A549 (cell line): ENCODE measurements at regions not wholly inside any gene's neighbourhood (a gene's known extent, or its start where the extent isn't known, plus 50 kb on each side); places are given as distances from the start of the nearest gene placed in this dataset.

Source experiments
- ATAC-seq, 2 experiments: fragments of 200-7000 bp in 1 of 2; fragments of >200 bp in 1 of 2; cut with Nextera tagmentation in 1 of 2; cut with Tn5 transposase in 1 of 2; 3 replicates each; pipeline versions ENCODE4 v1.8.0 to v1.9.1; 2018 to 2020; ENCODE audit warnings: mild to moderate bottlenecking in 1 of 2, moderate library complexity in 1 of 2
- CTCF ChIA-PET: fragments of 300-600 bp; sonication (Branson Sonifier 250); formaldehyde crosslinking; extraction: SDS; loops from one replicate; lab custom pipeline; 2021; ENCODE audit warnings: antibody characterized with exemption, inconsistent platforms; lab: Yijun Ruan, JAX
- POLR2A ChIA-PET: fragments of 350-600 bp; formaldehyde crosslinking; extraction: SDS; loops from one replicate; lab custom pipeline; 2021; ENCODE audit warnings: antibody characterized with exemption, inconsistent platforms; lab: Yijun Ruan, JAX
- DNase-seq, 2 experiments: peaks; one replicate each; pipeline versions ENCODE4 v3.0.0 to v3.0.0-alpha.2; 2011 to 2016; ENCODE audit warnings: low read depth in 1 of 2, low spot score in 1 of 2
- FAIRE-seq: peaks from 2 replicates; lab custom pipeline; 2011; peaks lifted over from hg19 to GRCh38; lab: Jason Lieb, UNC
- H3K27ac ChIP-seq, 2 experiments: fragments of >200 bp; sonication (Bioruptor Twin); formaldehyde crosslinking; 3 replicates each; pipeline ENCODE4 v1.5.1; 2016 to 2017
- H3K4me1 ChIP-seq: fragments of >200 bp; sonication (Bioruptor Twin); formaldehyde crosslinking; 3 replicates; pipeline ENCODE4 v1.6.1; 2016
- H3K4me2 ChIP-seq: fragments of >200 bp; sonication (Bioruptor Twin); formaldehyde crosslinking; 3 replicates; pipeline ENCODE4 v1.6.1; 2016
- H3K4me3 ChIP-seq: fragments of >200 bp; sonication (Bioruptor Twin); formaldehyde crosslinking; 3 replicates; pipeline ENCODE4 v1.5.1; 2016
- H3K9me3 ChIP-seq: fragments of >200 bp; sonication (Bioruptor Twin); formaldehyde crosslinking; 3 replicates; pipeline ENCODE4 v1.6.1; 2016
- CBX8 ChIP-seq: fragments of 200-600 bp; sonication (generic); IDR thresholded peaks from 2 replicates; pipeline ENCODE4 v1.6.1; 2016
- EHF ChIP-seq: fragments of 250-450 bp; sonication (Bioruptor Pico); IDR thresholded peaks from 2 replicates; pipeline ENCODE4 v1.5.0; 2020; ENCODE audit warnings: mild to moderate bottlenecking
- EP300 ChIP-seq, 2 experiments: fragments of >200 bp; sonication (Bioruptor Twin); formaldehyde crosslinking; IDR thresholded peaks; 2 replicates in 1 of 2; 3 replicates in 1 of 2; pipeline ENCODE4 v1.6.1; 2016 to 2017
- ESRRA ChIP-seq: fragments of 150-350 bp; IDR thresholded peaks from 2 replicates; pipeline ENCODE4 v1.6.1; 2014; ENCODE audit warnings: mild to moderate bottlenecking, low read length, borderline replicate concordance
- FOSB ChIP-seq: fragments of 250-450 bp; sonication (Bioruptor Pico); IDR thresholded peaks from 2 replicates; pipeline ENCODE4 v1.5.0; 2020; ENCODE audit warnings: mild to moderate bottlenecking, moderate library complexity
- FOXS1 ChIP-seq: fragments of 250-450 bp; sonication (Bioruptor Pico); IDR thresholded peaks from 2 replicates; pipeline ENCODE4 v1.5.0; 2020; ENCODE audit warnings: mild to moderate bottlenecking, moderate library complexity
- JUNB ChIP-seq: fragments of >200 bp; sonication (Bioruptor Twin); formaldehyde crosslinking; IDR thresholded peaks from 2 replicates; pipeline ENCODE4 v1.6.1; 2016
- KDM1A ChIP-seq: fragments of 200-600 bp; sonication (generic); IDR thresholded peaks from 2 replicates; pipeline ENCODE4 v1.6.1; 2016; ENCODE audit warnings: low read depth, mild to moderate bottlenecking
- MAFK ChIP-seq: fragments of 450-650 bp; IDR thresholded peaks from 2 replicates; pipeline ENCODE4 v1.6.1; 2014; ENCODE audit not compliant: partially characterized antibody
- MAZ ChIP-seq: fragments of 150-350 bp; IDR thresholded peaks from 2 replicates; pipeline ENCODE4 v1.6.1; 2014; ENCODE audit warnings: antibody characterized with exemption, low read depth, low read length, borderline replicate concordance
- PHF8 ChIP-seq: fragments of 200-600 bp; sonication (generic); IDR thresholded peaks from 2 replicates; pipeline ENCODE4 v1.6.1; 2016; ENCODE audit warnings: low read depth, mild to moderate bottlenecking, antibody characterized with exemption, moderate library complexity, borderline replicate concordance
- RAD21 ChIP-seq, 2 experiments: fragments of >200 bp in 1 of 2; sonication (Bioruptor Twin) in 1 of 2; formaldehyde crosslinking in 1 of 2; IDR thresholded peaks in 1 of 2; conservative IDR thresholded peaks in 1 of 2; 2 replicates in 1 of 2; 3 replicates in 1 of 2; pipeline ENCODE4 v1.6.1; 2012 to 2018; ENCODE audit warnings: inconsistent platforms in 1 of 2
- RCOR1 ChIP-seq: fragments of 150-350 bp; IDR thresholded peaks from 2 replicates; pipeline ENCODE4 v1.6.1; 2014; ENCODE audit warnings: antibody characterized with exemption, low read length, low read depth
- SMC3 ChIP-seq: fragments of >200 bp; sonication (Bioruptor Twin); formaldehyde crosslinking; IDR thresholded peaks from 3 replicates; pipeline ENCODE4 v1.6.1; 2018; ENCODE audit warnings: inconsistent platforms
- SREBF2 ChIP-seq: fragments of 450-650 bp; IDR thresholded peaks from 2 replicates; pipeline ENCODE4 v1.6.1; 2014; ENCODE audit warnings: mild to moderate bottlenecking, moderate library complexity
- TFCP2L1 ChIP-seq: fragments of 250-450 bp; sonication (Bioruptor Pico); IDR thresholded peaks from 2 replicates; pipeline ENCODE4 v1.5.0; 2021; ENCODE audit warnings: mild to moderate bottlenecking
- ZFP36 ChIP-seq: fragments of 450-650 bp; IDR thresholded peaks from 2 replicates; pipeline ENCODE4 v1.6.1; 2014; ENCODE audit warnings: borderline replicate concordance; ENCODE audit not compliant: partially characterized antibody
- WGBS: methylation state at CpG from one replicate; pipeline ENCODE4 v1.1.6; 2017; ENCODE audit errors: missing lambda C conversion rate; 5-methylcytosine and 5-hydroxymethylcytosine counted together
- TF ChIP-seq, protein P1 (sequence below): fragments of 450-650 bp; IDR thresholded peaks from 2 replicates; pipeline ENCODE4 v1.6.1; 2014; ENCODE audit warnings: antibody characterized with exemption
- TF ChIP-seq, protein P2 (sequence below): fragments of 250-450 bp; sonication (Bioruptor Pico); IDR thresholded peaks from 2 replicates; pipeline ENCODE4 v1.5.0; 2020; ENCODE audit warnings: low read depth, mild to moderate bottlenecking, moderate library complexity
- TF ChIP-seq, protein P3 (sequence below): fragments of >200 bp; sonication (Bioruptor Twin); formaldehyde crosslinking; IDR thresholded peaks from 3 replicates; pipeline ENCODE4 v1.6.1; 2016
- TF ChIP-seq, protein P4 (sequence below): IDR thresholded peaks from 2 replicates; pipeline ENCODE4 v1.6.1; 2012; ENCODE audit warnings: low read depth, borderline replicate concordance
- TF ChIP-seq, protein P5 (sequence below): fragments of >200 bp; sonication (Bioruptor Twin); formaldehyde crosslinking; IDR thresholded peaks from 2 replicates; pipeline ENCODE4 v1.6.1; 2016

DNA sequence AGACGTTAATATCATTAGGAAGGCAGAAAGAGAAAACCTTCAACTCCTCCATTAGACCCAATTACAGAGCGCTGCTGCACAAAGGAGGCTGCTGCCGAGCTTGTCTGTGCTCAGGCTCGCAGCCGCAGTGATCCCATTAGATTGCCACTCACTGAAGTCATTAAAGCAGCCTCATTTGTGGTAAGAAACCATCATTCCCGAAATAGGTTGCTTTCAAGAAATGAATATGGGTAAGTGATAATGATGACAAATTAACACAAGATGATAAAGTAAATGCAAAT is 137.2 kb downstream of the CAVIN4 start (continued):
- no peak for TF ChIP-seq ESRRA

DNA sequence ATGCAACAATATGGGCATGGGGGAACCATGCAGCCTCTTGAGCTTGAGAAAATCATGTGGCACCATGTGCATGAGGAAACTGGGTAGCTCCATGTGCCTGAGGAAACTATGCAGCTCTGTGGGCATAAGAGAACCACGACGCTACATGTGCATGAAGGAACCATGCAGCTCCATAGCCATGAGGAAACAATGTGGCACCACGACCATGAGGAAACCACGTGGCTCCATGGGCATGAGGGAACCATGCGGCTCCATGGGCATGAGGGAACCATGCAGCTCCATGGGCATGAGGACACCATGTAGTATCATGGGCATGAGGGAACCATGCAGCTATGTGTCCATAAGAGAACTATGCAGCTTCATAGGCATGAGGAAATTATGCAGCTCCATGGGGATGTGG is 140.8 kb downstream of the CAVIN4 start:
- H3K4me3 ChIP-seq, result no peak overlapping the region
- H3K9me3 ChIP-seq, result no peaks in the 10 kb centered on the region
- TF ChIP-seq, protein P1, sequence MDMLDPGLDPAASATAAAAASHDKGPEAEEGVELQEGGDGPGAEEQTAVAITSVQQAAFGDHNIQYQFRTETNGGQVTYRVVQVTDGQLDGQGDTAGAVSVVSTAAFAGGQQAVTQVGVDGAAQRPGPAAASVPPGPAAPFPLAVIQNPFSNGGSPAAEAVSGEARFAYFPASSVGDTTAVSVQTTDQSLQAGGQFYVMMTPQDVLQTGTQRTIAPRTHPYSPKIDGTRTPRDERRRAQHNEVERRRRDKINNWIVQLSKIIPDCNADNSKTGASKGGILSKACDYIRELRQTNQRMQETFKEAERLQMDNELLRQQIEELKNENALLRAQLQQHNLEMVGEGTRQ, result no peak
- TF ChIP-seq, protein P2, sequence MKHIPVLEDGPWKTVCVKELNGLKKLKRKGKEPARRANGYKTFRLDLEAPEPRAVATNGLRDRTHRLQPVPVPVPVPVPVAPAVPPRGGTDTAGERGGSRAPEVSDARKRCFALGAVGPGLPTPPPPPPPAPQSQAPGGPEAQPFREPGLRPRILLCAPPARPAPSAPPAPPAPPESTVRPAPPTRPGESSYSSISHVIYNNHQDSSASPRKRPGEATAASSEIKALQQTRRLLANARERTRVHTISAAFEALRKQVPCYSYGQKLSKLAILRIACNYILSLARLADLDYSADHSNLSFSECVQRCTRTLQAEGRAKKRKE (CRISPR knock-in tag), result no peak
- POLR2A ChIA-PET, result no interaction called here
- no peaks in the 10 kb centered on the region for H3K4me1 ChIP-seq
- H3K4me2 ChIP-seq, result no peak overlapping the region
- DNase-seq, result no peak
- H3K27ac ChIP-seq, result no peak overlapping the region
- CTCF ChIA-PET, result no interaction called here
- FAIRE-seq, result no peak
- WGBS, result 20% methylated on average over 5 of the region's 5 CpGs
- ATAC-seq, result no peak

DNA sequence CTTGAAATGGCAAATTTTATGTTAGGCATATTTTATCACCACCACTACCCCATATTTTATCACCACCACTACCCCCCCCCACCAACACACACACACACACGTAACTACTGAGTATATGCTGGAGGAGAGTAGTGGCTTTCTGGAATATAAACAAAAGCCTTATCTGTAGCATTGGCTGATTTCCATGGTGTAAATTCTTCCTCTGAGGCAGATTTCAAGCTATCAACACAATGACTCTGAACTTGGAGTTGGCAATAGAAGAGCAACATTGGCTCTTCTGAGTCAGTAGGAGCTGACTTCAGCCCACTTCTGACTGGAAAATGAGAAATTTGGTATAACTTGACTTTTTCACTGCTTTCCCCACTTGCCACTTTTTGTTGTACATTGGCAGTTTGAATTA is 143.0 kb downstream of the CAVIN4 start:
- Histone ChIP-seq H3K4me3 (no peak overlapping the region), H3K4me1 (no peaks in the 10 kb centered on the region), H3K27ac (no peak overlapping the region), H3K9me3 (no peaks in the 10 kb centered on the region), H3K4me2 (no peak overlapping the region)
- ATAC-seq (no peak), DNase-seq (no peak), FAIRE-seq (no peak)
- 33% methylated on average over 1 of the region's 1 CpG for WGBS
- TF ChIP-seq RAD21 (conservative IDR thresholded peaks at IDR 0.05 in 1 of 2, IDR thresholded peaks at IDR 0.05 in 1 of 2) (no peak), ZFP36 (no peak), CBX8 (no peak), SREBF2 (no peak), FOXS1 (CRISPR knock-in tag) (no peak), TFCP2L1 (no peak), KDM1A (no peak), EHF (CRISPR knock-in tag) (no peak), MAZ (no peak), JUNB (no peak), PHF8 (no peak), EP300 (IDR thresholded peaks at IDR 0.05) (no peak), MAFK (no peak), RCOR1 (no peak)
- TF ChIP-seq, protein P3, sequence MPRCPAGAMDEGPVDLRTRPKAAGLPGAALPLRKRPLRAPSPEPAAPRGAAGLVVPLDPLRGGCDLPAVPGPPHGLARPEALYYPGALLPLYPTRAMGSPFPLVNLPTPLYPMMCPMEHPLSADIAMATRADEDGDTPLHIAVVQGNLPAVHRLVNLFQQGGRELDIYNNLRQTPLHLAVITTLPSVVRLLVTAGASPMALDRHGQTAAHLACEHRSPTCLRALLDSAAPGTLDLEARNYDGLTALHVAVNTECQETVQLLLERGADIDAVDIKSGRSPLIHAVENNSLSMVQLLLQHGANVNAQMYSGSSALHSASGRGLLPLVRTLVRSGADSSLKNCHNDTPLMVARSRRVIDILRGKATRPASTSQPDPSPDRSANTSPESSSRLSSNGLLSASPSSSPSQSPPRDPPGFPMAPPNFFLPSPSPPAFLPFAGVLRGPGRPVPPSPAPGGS, result no peak
- TF ChIP-seq, protein P4, sequence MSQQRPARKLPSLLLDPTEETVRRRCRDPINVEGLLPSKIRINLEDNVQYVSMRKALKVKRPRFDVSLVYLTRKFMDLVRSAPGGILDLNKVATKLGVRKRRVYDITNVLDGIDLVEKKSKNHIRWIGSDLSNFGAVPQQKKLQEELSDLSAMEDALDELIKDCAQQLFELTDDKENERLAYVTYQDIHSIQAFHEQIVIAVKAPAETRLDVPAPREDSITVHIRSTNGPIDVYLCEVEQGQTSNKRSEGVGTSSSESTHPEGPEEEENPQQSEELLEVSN, result no peak
- TF ChIP-seq, protein P5, sequence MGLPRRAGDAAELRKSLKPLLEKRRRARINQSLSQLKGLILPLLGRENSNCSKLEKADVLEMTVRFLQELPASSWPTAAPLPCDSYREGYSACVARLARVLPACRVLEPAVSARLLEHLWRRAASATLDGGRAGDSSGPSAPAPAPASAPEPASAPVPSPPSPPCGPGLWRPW, result no peak
- CTCF ChIA-PET, result no interaction called here
- POLR2A ChIA-PET, result no interaction called here

DNA sequence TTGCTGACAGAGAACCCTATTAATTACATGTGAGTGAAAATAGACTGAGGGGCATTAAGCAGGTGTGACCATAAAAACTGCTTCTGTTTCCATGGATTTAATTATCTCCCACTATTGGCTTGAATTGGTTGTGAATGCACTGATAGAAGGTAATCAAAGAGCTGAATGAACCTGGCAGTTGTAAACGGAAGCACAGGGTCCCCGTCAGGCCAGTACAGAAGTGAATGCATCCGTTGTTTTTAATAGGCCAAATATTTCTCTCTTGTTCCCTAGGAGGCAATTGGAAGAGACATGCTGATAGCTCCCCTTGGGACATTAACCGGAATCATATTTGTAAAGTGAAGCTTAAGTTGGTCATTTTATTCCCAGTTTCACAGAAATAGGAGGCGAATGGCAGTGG is 147.0 kb downstream of the CAVIN4 start:
- POLR2A ChIA-PET, result no interaction called here
- Histone ChIP-seq H3K4me2 (no peak overlapping the region), H3K4me3 (no peak overlapping the region), H3K27ac (no peak overlapping the region), H3K9me3 (no peaks in the 10 kb centered on the region), H3K4me1 (no peaks in the 10 kb centered on the region)
- 35% methylated on average over 5 of the region's 5 CpGs for WGBS
- no peak for TF ChIP-seq CBX8
- no peak for TF ChIP-seq SMC3
- no peak for TF ChIP-seq FOSB
- FAIRE-seq (no peak), ATAC-seq (no peak), DNase-seq (no peak)
- CTCF ChIA-PET, result interaction anchor here (1.2 to 1.8 kb wide), 4 partner anchors 10 to 394 kb away, joined by 3 to 4 read pairs (median 4); no protein-coding TSS in a partner anchor
